Small intestine (tissue), 7 donors: ENCODE measurements at regions not wholly inside any gene's neighbourhood (a gene's known extent, or its start where the extent isn't known, plus 50 kb on each side); places are given as distances from the start of the nearest gene placed in this dataset.

Source experiments
- DNase-seq, 2 donors: peaks; one replicate each; pipeline versions ENCODE4 v3.0.0 to v3.0.0-alpha.2; 2013
- FAIRE-seq: peaks from 2 replicates; lab custom pipeline; 2012; peaks lifted over from hg19 to GRCh38; lab: Jason Lieb, UNC
- H3K27ac ChIP-seq, 3 donors: one replicate each; pipeline ENCODE4 v1.5.1; 2013; ENCODE audit warnings: low read length in 2 of 3, mild to moderate bottlenecking in 2 of 3, control low read depth in 1 of 3, inconsistent platforms in 1 of 3, low read depth in 1 of 3, moderate library complexity in 1 of 3
- H3K27me3 ChIP-seq, 3 donors: one replicate each; pipeline ENCODE4 v1.6.1; 2013; ENCODE audit warnings: low read length in 3 of 3, inconsistent platforms in 1 of 3; ENCODE audit not compliant: control insufficient read depth in 3 of 3, insufficient read depth in 3 of 3
- H3K36me3 ChIP-seq, 3 donors: one replicate each; pipeline ENCODE4 v1.6.1; 2013; ENCODE audit warnings: low read length in 3 of 3, inconsistent platforms in 1 of 3, low read depth in 1 of 3, mild to moderate bottlenecking in 1 of 3, moderate library complexity in 1 of 3; ENCODE audit not compliant: control insufficient read depth in 3 of 3, insufficient read depth in 2 of 3
- H3K4me1 ChIP-seq, 3 donors: one replicate each; pipeline ENCODE4 v1.6.1; 2013; ENCODE audit warnings: low read length in 2 of 3, inconsistent platforms in 1 of 3, low read depth in 1 of 3, mild to moderate bottlenecking in 1 of 3, moderate library complexity in 1 of 3; ENCODE audit not compliant: control insufficient read depth in 3 of 3, insufficient read depth in 2 of 3
- H3K4me3 ChIP-seq, 3 donors: one replicate each; pipeline ENCODE4 v1.5.1; 2013; ENCODE audit warnings: low read length in 3 of 3, control low read depth in 1 of 3, inconsistent platforms in 1 of 3, low read depth in 1 of 3, mild to moderate bottlenecking in 1 of 3, moderate library complexity in 1 of 3
- H3K9me3 ChIP-seq, 2 donors: one replicate each; pipeline ENCODE4 v1.6.1; 2013; ENCODE audit warnings: low read depth in 1 of 2, low read length in 1 of 2; ENCODE audit not compliant: control insufficient read depth in 2 of 2, insufficient read depth in 1 of 2
- WGBS, 3 donors: extraction: QIAGEN DNeasy Blood & Tissue Kit; methylation state at CpG; one replicate each; pipeline ENCODE4 v1.1.7; 2013; 5-methylcytosine and 5-hydroxymethylcytosine counted together
- donor health status: healthy with polysubstance abuse.
- donor health status: control.
- donor health status: control.
- donor health status: Bipolar disorder and iron deficiency.
- donor health status: healthy.

DNA sequence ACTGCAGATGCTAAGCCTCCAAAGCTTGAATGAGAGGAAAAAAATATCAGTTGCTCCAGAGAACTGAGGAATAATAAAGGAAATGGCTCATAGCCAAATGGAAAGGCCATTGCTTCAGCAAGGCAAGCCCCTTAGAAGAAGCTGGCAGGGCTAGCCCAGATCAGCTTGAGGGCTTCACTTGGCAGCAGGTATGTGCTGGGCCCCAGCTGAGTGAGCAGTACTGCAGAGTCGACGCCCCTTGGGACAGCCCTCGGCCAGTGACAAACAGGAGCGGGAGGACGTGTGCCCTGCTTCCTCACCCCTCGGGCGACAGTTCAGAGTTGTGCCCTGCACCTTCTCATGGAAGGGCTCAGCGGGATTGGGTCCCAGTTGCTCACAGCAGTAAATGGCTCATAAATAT is 1031.2 kb upstream of the TMEM132C start:
- H3K27me3 ChIP-seq: no peaks in the 10 kb centered on the region
- 68 to 79% (median 69%) methylated on average over 8 of the region's 8 CpGs for WGBS, 3 donors
- H3K9me3 ChIP-seq: peaks cover 0 to 5% of the 10 kb centered on the region in 2 donors
- no peak overlapping the region for H3K27ac ChIP-seq
- FAIRE-seq (no peak), DNase-seq (no peak)
- no peak overlapping the region for H3K4me3 ChIP-seq
- no peaks in the 10 kb centered on the region for H3K36me3 ChIP-seq
- H3K4me1 ChIP-seq: no peaks in the 10 kb centered on the region

DNA sequence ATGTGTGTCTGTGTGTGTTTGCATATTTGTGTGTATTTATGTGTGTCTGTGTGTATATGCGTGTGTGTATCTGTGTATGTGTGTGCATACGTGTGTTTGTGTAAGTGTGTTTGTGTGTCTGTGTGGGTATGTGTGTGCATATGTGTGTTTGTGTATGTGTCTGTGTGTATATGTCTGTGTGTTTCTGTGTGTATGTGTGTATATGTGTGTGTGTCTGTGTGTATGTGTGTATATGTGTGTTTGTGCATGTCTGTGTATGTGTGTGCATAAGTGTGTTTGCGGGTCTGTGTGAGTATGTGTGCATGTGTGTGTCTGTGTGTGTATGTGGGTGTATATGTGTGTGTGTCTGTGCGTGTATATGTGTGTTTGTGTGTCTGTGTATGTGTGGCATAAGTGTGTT is 1030.5 kb upstream of the TMEM132C start:
- no peaks in the 10 kb centered on the region for H3K36me3 ChIP-seq
- no peaks in the 10 kb centered on the region for H3K4me1 ChIP-seq
- peaks cover 0 to 2% of the 10 kb centered on the region in 2 donors for H3K9me3 ChIP-seq
- no peak for FAIRE-seq
- DNase-seq: no peak
- H3K27ac ChIP-seq: no peak overlapping the region
- H3K27me3 ChIP-seq: no peaks in the 10 kb centered on the region
- WGBS, 3 donors: 74 to 85% (median 81%) methylated on average over 4 of the region's 4 CpGs
- no peak overlapping the region for H3K4me3 ChIP-seq

GRCh38 chr12:127237151-127237550 is 1029.8 kb upstream of the TMEM132C start:
- Histone ChIP-seq H3K27ac (no peak overlapping the region), H3K27me3 (no peaks in the 10 kb centered on the region), H3K4me3 (no peak overlapping the region), H3K4me1 (no peaks in the 10 kb centered on the region), H3K36me3 (no peaks in the 10 kb centered on the region), H3K9me3 (no peaks in the 10 kb centered on the region)
- FAIRE-seq (no peak), DNase-seq (no peak)
- WGBS, 3 donors: 84 to 93% (median 86%) methylated on average over 9 of the region's 9 CpGs

GRCh38 chr12:127238107-127238506 is 1028.9 kb upstream of the TMEM132C start:
- Histone ChIP-seq H3K4me3 (no peak overlapping the region), H3K9me3 (no peaks in the 10 kb centered on the region), H3K27ac (no peak overlapping the region), H3K36me3 (no peaks in the 10 kb centered on the region), H3K27me3 (no peaks in the 10 kb centered on the region), H3K4me1 (no peaks in the 10 kb centered on the region)
- 93 to 94% (median 93%) methylated on average over 4 of the region's 4 CpGs for WGBS, 3 donors
- DNase-seq: no peak
- no peak for FAIRE-seq

- 86 to 87% (median 87%) methylated on average over 6 of the region's 6 CpGs for WGBS, 3 donors
- H3K4me3 ChIP-seq: no peak overlapping the region
- DNase-seq: no peak
- no peaks in the 10 kb centered on the region for H3K27me3 ChIP-seq
- H3K9me3 ChIP-seq: no peaks in the 10 kb centered on the region
- H3K27ac ChIP-seq: no peak overlapping the region
- no peaks in the 10 kb centered on the region for H3K4me1 ChIP-seq
- no peak for FAIRE-seq
- no peaks in the 10 kb centered on the region for H3K36me3 ChIP-seq
Observed at GRCh38 chr12:127239781-127240180, 1027.2 kb upstream of the TMEM132C start.

DNA sequence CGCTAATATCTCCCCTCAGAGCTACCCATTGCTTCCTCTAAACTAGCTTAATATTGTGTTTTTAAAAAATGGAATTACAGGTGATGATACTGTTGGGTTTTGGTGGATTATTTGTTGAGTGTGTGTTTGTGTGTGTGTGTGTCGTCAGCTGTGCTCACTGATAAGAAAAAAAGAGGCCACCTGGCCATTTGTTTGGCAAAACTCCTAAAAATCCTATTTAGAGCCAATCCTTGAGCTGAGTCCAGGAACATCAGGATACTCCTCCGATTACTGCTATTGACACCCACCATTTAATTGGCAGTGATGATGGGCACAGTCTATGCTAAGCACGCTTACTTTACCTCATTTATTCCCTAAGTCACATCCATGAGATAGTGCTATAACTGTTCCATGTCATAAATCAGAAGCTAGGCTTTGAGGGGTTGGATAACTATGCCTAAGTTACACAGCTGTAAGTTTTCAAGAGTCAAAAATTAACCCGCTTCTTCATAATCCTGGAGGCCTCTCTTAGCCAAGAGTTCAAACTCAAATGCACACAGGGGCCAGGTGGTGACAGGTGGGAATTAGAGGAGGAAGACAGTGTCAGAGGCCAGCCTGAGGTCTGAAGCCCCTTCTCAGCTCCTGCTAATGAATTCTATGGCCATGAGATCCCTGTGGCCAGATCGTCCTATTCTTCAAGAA is 1026.6 kb upstream of the TMEM132C start:
- H3K4me1 ChIP-seq: no peaks in the 10 kb centered on the region
- no peaks in the 10 kb centered on the region for H3K36me3 ChIP-seq
- H3K4me3 ChIP-seq: no peak overlapping the region
- H3K27ac ChIP-seq: no peak overlapping the region
- FAIRE-seq (no peak), DNase-seq (no peak)
- WGBS, 3 donors: 68 to 76% (median 68%) methylated on average over 6 of the region's 6 CpGs
- no peaks in the 10 kb centered on the region for H3K9me3 ChIP-seq
- no peaks in the 10 kb centered on the region for H3K27me3 ChIP-seq

GRCh38 chr12:127241072-127241817 is 1025.7 kb upstream of the TMEM132C start:
- 60 to 74% (median 72%) methylated on average over 8 of the region's 8 CpGs for WGBS, 3 donors
- Histone ChIP-seq H3K4me3 (no peak overlapping the region), H3K36me3 (no peaks in the 10 kb centered on the region), H3K4me1 (no peaks in the 10 kb centered on the region), H3K27ac (no peak overlapping the region), H3K9me3 (no peaks in the 10 kb centered on the region), H3K27me3 (no peaks in the 10 kb centered on the region)
- FAIRE-seq (no peak), DNase-seq (no peak)

DNA sequence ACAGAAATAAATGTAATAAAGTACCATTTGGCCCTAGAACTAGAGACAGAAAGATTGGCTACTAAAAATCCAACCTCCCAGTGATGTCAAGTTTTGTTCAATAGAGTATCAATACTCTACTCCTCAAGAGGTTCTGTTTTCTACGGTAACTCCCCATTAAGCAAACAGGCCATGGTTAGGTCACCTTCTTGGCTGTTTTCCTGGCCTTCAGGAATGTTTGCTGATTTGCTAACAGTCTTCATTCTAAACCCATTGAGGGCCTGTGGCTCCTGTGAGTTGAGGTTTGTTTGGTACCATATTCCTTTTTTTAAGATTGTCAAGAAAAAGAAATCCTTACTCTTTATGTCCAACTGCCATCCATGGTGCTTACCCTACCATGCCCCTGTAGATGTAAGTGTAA is 1022.0 kb upstream of the TMEM132C start:
- FAIRE-seq: no peak
- H3K9me3 ChIP-seq: no peaks in the 10 kb centered on the region
- no peaks in the 10 kb centered on the region for H3K36me3 ChIP-seq
- DNase-seq: no peak
- 50 to 80% (median 68%) methylated on average over 1 of the region's 1 CpG for WGBS, 3 donors
- no peaks in the 10 kb centered on the region for H3K27me3 ChIP-seq
- H3K4me1 ChIP-seq: no peaks in the 10 kb centered on the region
- H3K4me3 ChIP-seq: no peak overlapping the region
- no peak overlapping the region for H3K27ac ChIP-seq
